WTC11 (cell line): ENCODE measurements at regions not wholly inside any gene's neighbourhood (a gene's known extent, or its start where the extent isn't known, plus 50 kb on each side); places are given as distances from the start of the nearest gene placed in this dataset.

Experiments
- ATAC-seq: fragments of 200-7000 bp; cut with Tn5 transposase; 2 replicates; pipeline ENCODE4 v1.10.0; 2021; ENCODE audit warnings: mild to moderate bottlenecking, moderate library complexity
- CTCF ChIA-PET: fragments of 300-600 bp; sonication (Branson Sonifier 250); formaldehyde crosslinking; loops from one replicate; lab custom pipeline; 2021; ENCODE audit warnings: antibody characterized with exemption; lab: Charles Lee
- POLR2A ChIA-PET: fragments of 350-600 bp; sonication (Branson Sonifier 250); formaldehyde crosslinking; loops from one replicate; lab custom pipeline; 2021; ENCODE audit warnings: antibody characterized with exemption; lab: Charles Lee
- DNase-seq: peaks from one replicate; pipeline ENCODE4 v3.0.0; 2021; ENCODE audit warnings: low spot score
- H3K27ac Mint-ChIP-seq: 2 replicates; pipeline ENCODE4 v1.8.0; 2021; ENCODE audit warnings: mixed read lengths
- H3K27me3 Mint-ChIP-seq: 2 replicates; pipeline ENCODE4 v1.8.0; 2021; ENCODE audit warnings: low read depth, mild to moderate bottlenecking, moderate library complexity, mixed read lengths
- H3K36me3 Mint-ChIP-seq: 2 replicates; pipeline ENCODE4 v1.8.0; 2021; ENCODE audit warnings: mixed read lengths
- H3K4me1 Mint-ChIP-seq: 2 replicates; pipeline ENCODE4 v1.8.0; 2022; ENCODE audit warnings: mixed read lengths
- H3K4me3 Mint-ChIP-seq: 2 replicates; pipeline ENCODE4 v1.8.0; 2021; ENCODE audit warnings: mild to moderate bottlenecking, moderate library complexity, mixed read lengths
- H3K9me3 Mint-ChIP-seq: 2 replicates; pipeline ENCODE4 v1.8.0; 2021; ENCODE audit warnings: mixed read lengths
- CBFB ChIP-seq: sonication (generic); formaldehyde crosslinking; IDR thresholded peaks from 2 replicates; pipeline ENCODE4 v1.8.1; 2022; ENCODE audit warnings: mild to moderate bottlenecking, low read depth, missing genetic modification reagents
- CREB1 ChIP-seq: sonication (generic); formaldehyde crosslinking; IDR thresholded peaks from 2 replicates; pipeline ENCODE4 v1.8.0; 2023; ENCODE audit warnings: mild to moderate bottlenecking, missing genetic modification reagents
- E2F4 ChIP-seq: sonication (generic); formaldehyde crosslinking; IDR thresholded peaks from 2 replicates; pipeline ENCODE4 v1.8.1; 2022; ENCODE audit warnings: low read depth, mild to moderate bottlenecking, moderate library complexity, missing genetic modification reagents, borderline replicate concordance
- E2F5 ChIP-seq: sonication (generic); formaldehyde crosslinking; IDR thresholded peaks from 2 replicates; pipeline ENCODE4 v1.8.1; 2022; ENCODE audit warnings: mild to moderate bottlenecking, moderate library complexity, missing genetic modification reagents
- ERG ChIP-seq: fragments of 250-450 bp; sonication (Bioruptor Pico); IDR thresholded peaks from 2 replicates; pipeline ENCODE4 v1.8.0; 2021; ENCODE audit warnings: mild to moderate bottlenecking
- FOXP1 ChIP-seq: sonication (generic); formaldehyde crosslinking; IDR thresholded peaks from 2 replicates; pipeline ENCODE4 v1.8.0; 2022; ENCODE audit warnings: missing genetic modification reagents, mild to moderate bottlenecking, moderate library complexity, borderline replicate concordance
- GRHL2 ChIP-seq: fragments of 250-450 bp; sonication (Bioruptor Pico); IDR thresholded peaks from 2 replicates; pipeline ENCODE4 v1.8.0; 2022; ENCODE audit warnings: mild to moderate bottlenecking, moderate library complexity; ENCODE audit not compliant: insufficient replicate concordance, severe bottlenecking
- JAZF1 ChIP-seq: fragments of 250-450 bp; sonication (Bioruptor Pico); IDR thresholded peaks from 2 replicates; pipeline ENCODE4 v1.9.0; 2021; ENCODE audit warnings: moderate library complexity, mild to moderate bottlenecking, inconsistent platforms
- MYBL2 ChIP-seq: sonication (generic); formaldehyde crosslinking; IDR thresholded peaks from 2 replicates; pipeline ENCODE4 v1.8.1; 2023; ENCODE audit warnings: mild to moderate bottlenecking, moderate library complexity, missing genetic modification reagents
- NFATC4 ChIP-seq: fragments of 250-450 bp; sonication (Bioruptor Pico); IDR thresholded peaks from 2 replicates; pipeline ENCODE4 v1.9.0; 2021; ENCODE audit warnings: mild to moderate bottlenecking
- SMAD3 ChIP-seq: sonication (generic); formaldehyde crosslinking; IDR thresholded peaks from 2 replicates; pipeline ENCODE4 v1.8.0; 2022; ENCODE audit warnings: missing genetic modification reagents, mild to moderate bottlenecking, borderline replicate concordance
- SMAD4 ChIP-seq: sonication (generic); formaldehyde crosslinking; IDR thresholded peaks from 2 replicates; pipeline ENCODE4 v1.8.0; 2022; ENCODE audit warnings: mild to moderate bottlenecking, missing genetic modification reagents
- TEAD4 ChIP-seq: sonication (generic); formaldehyde crosslinking; IDR thresholded peaks from 2 replicates; pipeline ENCODE4 v1.8.0; 2022; ENCODE audit warnings: mild to moderate bottlenecking, missing genetic modification reagents
- ZBTB21 ChIP-seq: sonication (generic); formaldehyde crosslinking; IDR thresholded peaks from 2 replicates; pipeline ENCODE4 v1.8.1; 2023; ENCODE audit warnings: mild to moderate bottlenecking, missing genetic modification reagents, borderline replicate concordance
- ZBTB43 ChIP-seq: sonication (generic); formaldehyde crosslinking; IDR thresholded peaks from 2 replicates; pipeline ENCODE4 v1.8.1; 2023; ENCODE audit warnings: mild to moderate bottlenecking, missing genetic modification reagents
- ZNF219 ChIP-seq: sonication (generic); formaldehyde crosslinking; IDR thresholded peaks from 2 replicates; pipeline ENCODE4 v1.8.0; 2023; ENCODE audit warnings: missing genetic modification reagents, mild to moderate bottlenecking, borderline replicate concordance
- ZNF512 ChIP-seq: sonication (generic); formaldehyde crosslinking; IDR thresholded peaks from 2 replicates; pipeline ENCODE4 v1.8.1; 2022; ENCODE audit warnings: missing genetic modification reagents, borderline replicate concordance
- TF ChIP-seq, protein P1 (sequence below): sonication (generic); formaldehyde crosslinking; IDR thresholded peaks from 2 replicates; pipeline ENCODE4 v1.8.1; 2022; ENCODE audit warnings: mild to moderate bottlenecking, missing genetic modification reagents, moderate library complexity, borderline replicate concordance
- TF ChIP-seq, protein P2 (sequence below): sonication (generic); formaldehyde crosslinking; IDR thresholded peaks from 2 replicates; pipeline ENCODE4 v1.8.0; 2022; ENCODE audit warnings: missing genetic modification reagents
- TF ChIP-seq, protein P3 (sequence below): fragments of 250-450 bp; sonication (Bioruptor Pico); conservative IDR thresholded peaks from 2 replicates; pipeline ENCODE4 v1.9.0; 2021; ENCODE audit warnings: mild to moderate bottlenecking

- ATAC-seq = no peak
- H3K36me3 Mint-ChIP-seq = no peaks in the 10 kb centered on the region
- TF ChIP-seq MYBL2 (CRISPR knock-in tag) (no peak), TEAD4 (CRISPR knock-in tag) (no peak), E2F4 (CRISPR knock-in tag) (no peak)
- H3K27me3 Mint-ChIP-seq = no peaks in the 10 kb centered on the region
- DNase-seq = no peak
- no peaks in the 10 kb centered on the region for H3K4me1 Mint-ChIP-seq
- H3K27ac Mint-ChIP-seq = no peak overlapping the region
- ChIA-PET CTCF (no interaction called here), POLR2A (no interaction called here)
- H3K9me3 Mint-ChIP-seq = no peaks in the 10 kb centered on the region
- no peak overlapping the region for H3K4me3 Mint-ChIP-seq
Observed at GRCh38 chr5:145598184-145598583, 237.0 kb downstream of the PRELID2 start.

GRCh38 chr5:145591578-145591977 lies 243.6 kb downstream of the PRELID2 start:
- TF ChIP-seq, protein P1, sequence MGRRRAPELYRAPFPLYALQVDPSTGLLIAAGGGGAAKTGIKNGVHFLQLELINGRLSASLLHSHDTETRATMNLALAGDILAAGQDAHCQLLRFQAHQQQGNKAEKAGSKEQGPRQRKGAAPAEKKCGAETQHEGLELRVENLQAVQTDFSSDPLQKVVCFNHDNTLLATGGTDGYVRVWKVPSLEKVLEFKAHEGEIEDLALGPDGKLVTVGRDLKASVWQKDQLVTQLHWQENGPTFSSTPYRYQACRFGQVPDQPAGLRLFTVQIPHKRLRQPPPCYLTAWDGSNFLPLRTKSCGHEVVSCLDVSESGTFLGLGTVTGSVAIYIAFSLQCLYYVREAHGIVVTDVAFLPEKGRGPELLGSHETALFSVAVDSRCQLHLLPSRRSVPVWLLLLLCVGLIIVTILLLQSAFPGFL = no peak
- TF ChIP-seq SMAD4 (CRISPR knock-in tag) (no peak), E2F5 (CRISPR knock-in tag) (no peak), TEAD4 (CRISPR knock-in tag) (no peak), ZNF512 (CRISPR knock-in tag) (no peak), CREB1 (CRISPR knock-in tag) (no peak), FOXP1 (no peak), CBFB (CRISPR knock-in tag) (no peak), ZNF219 (no peak), ZBTB21 (CRISPR knock-in tag) (no peak)
- TF ChIP-seq, protein P2, sequence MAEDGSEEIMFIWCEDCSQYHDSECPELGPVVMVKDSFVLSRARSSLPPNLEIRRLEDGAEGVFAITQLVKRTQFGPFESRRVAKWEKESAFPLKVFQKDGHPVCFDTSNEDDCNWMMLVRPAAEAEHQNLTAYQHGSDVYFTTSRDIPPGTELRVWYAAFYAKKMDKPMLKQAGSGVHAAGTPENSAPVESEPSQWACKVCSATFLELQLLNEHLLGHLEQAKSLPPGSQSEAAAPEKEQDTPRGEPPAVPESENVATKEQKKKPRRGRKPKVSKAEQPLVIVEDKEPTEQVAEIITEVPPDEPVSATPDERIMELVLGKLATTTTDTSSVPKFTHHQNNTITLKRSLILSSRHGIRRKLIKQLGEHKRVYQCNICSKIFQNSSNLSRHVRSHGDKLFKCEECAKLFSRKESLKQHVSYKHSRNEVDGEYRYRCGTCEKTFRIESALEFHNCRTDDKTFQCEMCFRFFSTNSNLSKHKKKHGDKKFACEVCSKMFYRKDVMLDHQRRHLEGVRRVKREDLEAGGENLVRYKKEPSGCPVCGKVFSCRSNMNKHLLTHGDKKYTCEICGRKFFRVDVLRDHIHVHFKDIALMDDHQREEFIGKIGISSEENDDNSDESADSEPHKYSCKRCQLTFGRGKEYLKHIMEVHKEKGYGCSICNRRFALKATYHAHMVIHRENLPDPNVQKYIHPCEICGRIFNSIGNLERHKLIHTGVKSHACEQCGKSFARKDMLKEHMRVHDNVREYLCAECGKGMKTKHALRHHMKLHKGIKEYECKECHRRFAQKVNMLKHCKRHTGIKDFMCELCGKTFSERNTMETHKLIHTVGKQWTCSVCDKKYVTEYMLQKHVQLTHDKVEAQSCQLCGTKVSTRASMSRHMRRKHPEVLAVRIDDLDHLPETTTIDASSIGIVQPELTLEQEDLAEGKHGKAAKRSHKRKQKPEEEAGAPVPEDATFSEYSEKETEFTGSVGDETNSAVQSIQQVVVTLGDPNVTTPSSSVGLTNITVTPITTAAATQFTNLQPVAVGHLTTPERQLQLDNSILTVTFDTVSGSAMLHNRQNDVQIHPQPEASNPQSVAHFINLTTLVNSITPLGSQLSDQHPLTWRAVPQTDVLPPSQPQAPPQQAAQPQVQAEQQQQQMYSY = no peak
- ATAC-seq (no peak), DNase-seq (no peak)
- H3K36me3 Mint-ChIP-seq = no peaks in the 10 kb centered on the region
- POLR2A ChIA-PET = no interaction called here
- no peak overlapping the region for H3K27ac Mint-ChIP-seq
- H3K27me3 Mint-ChIP-seq = no peaks in the 10 kb centered on the region
- no peaks in the 10 kb centered on the region for H3K4me1 Mint-ChIP-seq
- CTCF ChIA-PET = no interaction called here
- H3K9me3 Mint-ChIP-seq = no peaks in the 10 kb centered on the region
- no peak overlapping the region for H3K4me3 Mint-ChIP-seq

GRCh38 chr5:145589063-145589462 lies 246.1 kb downstream of the PRELID2 start:
- ChIA-PET CTCF (no interaction called here), POLR2A (no interaction called here)
- H3K4me3 Mint-ChIP-seq = no peak overlapping the region
- H3K4me1 Mint-ChIP-seq = no peaks in the 10 kb centered on the region
- ATAC-seq = no peak
- no peaks in the 10 kb centered on the region for H3K36me3 Mint-ChIP-seq
- peaks cover 6% of the 10 kb centered on the region; the same call in 1 of the 2 replicates for H3K9me3 Mint-ChIP-seq
- no peaks in the 10 kb centered on the region for H3K27me3 Mint-ChIP-seq
- H3K27ac Mint-ChIP-seq = no peak overlapping the region
- DNase-seq = no peak
- TF ChIP-seq ZBTB43 (CRISPR knock-in tag) (no peak), SMAD3 (CRISPR knock-in tag) (no peak), ERG (no peak), GRHL2 (no peak), NFATC4 (CRISPR knock-in tag) (no peak), JAZF1 (CRISPR knock-in tag) (no peak)
- TF ChIP-seq, protein P3, sequence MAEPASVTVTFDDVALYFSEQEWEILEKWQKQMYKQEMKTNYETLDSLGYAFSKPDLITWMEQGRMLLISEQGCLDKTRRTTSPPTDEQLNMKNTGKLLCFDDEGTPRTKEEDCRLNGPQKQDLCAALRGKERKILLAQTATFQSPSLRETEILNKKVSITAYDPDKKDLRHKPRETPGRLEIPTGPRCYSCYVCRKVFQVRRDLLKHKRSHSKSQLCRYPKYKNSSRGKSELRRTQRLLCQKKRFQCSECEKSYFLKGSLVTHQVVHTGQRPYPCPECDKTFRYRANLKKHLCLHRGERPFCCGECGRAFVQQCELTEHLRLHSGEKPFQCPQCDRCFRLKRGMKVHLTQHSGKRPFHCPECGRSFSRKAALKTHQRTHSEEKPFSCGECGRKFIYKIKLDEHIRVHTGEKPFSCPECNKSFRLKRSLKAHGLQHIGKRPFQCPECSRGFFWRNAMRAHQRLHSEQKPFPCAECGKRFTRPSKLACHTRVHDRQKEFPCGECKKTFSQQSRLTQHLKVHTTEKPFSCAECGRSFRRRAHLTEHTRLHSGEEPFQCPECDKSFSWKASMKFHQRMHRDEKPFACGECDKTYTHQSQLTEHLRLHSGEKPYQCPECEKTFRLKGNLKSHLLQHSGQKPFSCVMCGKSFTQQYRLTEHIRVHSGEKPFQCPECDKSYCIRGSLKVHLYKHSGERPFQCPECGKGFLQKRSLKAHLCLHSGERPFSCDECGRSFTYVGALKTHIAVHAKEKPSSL (CRISPR knock-in tag) = no peak
